ES-I3 (cell line): ENCODE measurements at regions not wholly inside any gene's neighbourhood (a gene's known extent, or its start where the extent isn't known, plus 50 kb on each side); places are given as distances from the start of the nearest gene placed in this dataset.
"Not testable (repeated sequence)": the region's sequence is repeated elsewhere in the genome, so short reads cannot be mapped to it uniquely, and the experiment has no call there.

Experiments
- H3K36me3 ChIP-seq: 2 replicates; pipeline ENCODE4 v1.6.1; 2013; ENCODE audit warnings: mild to moderate bottlenecking, low read length, control low read depth, moderate library complexity; ENCODE audit not compliant: insufficient read depth
- H3K4me1 ChIP-seq: 2 replicates; pipeline ENCODE4 v1.6.1; 2013; ENCODE audit warnings: mild to moderate bottlenecking, control low read depth, low read length; ENCODE audit not compliant: insufficient read depth
- H3K9ac ChIP-seq: 2 replicates; pipeline ENCODE4 v1.6.1; 2013; ENCODE audit warnings: low read depth, mild to moderate bottlenecking, low read length, moderate library complexity
- H3K9me3 ChIP-seq: 2 replicates; pipeline ENCODE4 v1.6.1; 2013; ENCODE audit warnings: mild to moderate bottlenecking, low read length, moderate library complexity; ENCODE audit not compliant: control insufficient read depth, insufficient read depth

- no peak overlapping the region for H3K9ac ChIP-seq
- H3K36me3 ChIP-seq = no peaks in the 10 kb centered on the region
- H3K4me1 ChIP-seq = peaks cover 38% of the 10 kb centered on the region
- no peaks in the 10 kb centered on the region for H3K9me3 ChIP-seq
Measured at GRCh38 chr15:35181538-35181937, 96.4 kb upstream of the NANOGP8 start.

GRCh38 chr15:35179739-35180138, 94.6 kb upstream of the NANOGP8 start:
- Histone ChIP-seq H3K36me3 (no peaks in the 10 kb centered on the region), H3K4me1 (peaks cover 25% of the 10 kb centered on the region), H3K9ac (no peak overlapping the region), H3K9me3 (no peaks in the 10 kb centered on the region)

- not testable (repeated sequence) for H3K9ac ChIP-seq, H3K9me3 ChIP-seq, H3K4me1 ChIP-seq, H3K36me3 ChIP-seq
Measured at GRCh38 chr15:35178186-35178585, 93.1 kb upstream of the NANOGP8 start.

GRCh38 chr15:35174948-35175347, 89.9 kb upstream of the NANOGP8 start:
- H3K9me3 ChIP-seq = no peaks in the 10 kb centered on the region
- H3K36me3 ChIP-seq = no peaks in the 10 kb centered on the region
- no peak overlapping the region for H3K9ac ChIP-seq
- H3K4me1 ChIP-seq = peaks cover 3% of the 10 kb centered on the region; the same call in 1 of the 2 replicates

DNA sequence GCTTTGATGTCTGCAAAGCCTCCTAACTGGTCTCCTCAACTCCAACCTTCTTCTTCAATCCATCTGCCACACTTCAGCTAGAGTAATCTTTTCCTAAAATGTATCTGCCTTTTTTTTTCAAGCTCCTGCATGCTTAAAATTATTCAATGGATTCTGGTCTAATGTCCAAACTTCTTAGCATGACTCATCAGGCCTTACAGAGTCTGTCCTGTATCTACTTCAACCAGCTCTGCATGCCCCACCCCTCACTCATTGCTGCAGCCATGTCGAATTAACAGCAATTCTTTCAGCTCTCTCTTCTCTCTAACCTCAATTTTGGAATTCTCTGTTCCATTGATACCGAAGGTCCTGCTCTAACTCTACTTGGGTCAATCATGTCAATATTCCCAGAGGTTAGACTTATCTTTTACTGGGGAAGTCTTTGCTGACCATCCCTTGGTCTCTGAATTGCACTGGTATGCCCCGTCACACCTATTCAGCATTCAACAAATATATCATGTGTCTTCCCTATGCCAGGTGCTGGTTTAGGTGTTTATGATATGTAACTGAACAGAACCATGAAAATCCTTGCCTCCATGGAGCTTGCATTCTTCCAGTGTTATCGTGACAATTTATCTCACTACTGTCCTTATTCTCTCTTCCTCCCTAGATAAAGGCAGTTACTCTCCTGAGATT, 88.5 kb upstream of the NANOGP8 start:
- peaks cover 3% of the 10 kb centered on the region; the same call in 1 of the 2 replicates for H3K4me1 ChIP-seq
- no peaks in the 10 kb centered on the region for H3K36me3 ChIP-seq
- H3K9ac ChIP-seq = no peak overlapping the region
- H3K9me3 ChIP-seq = no peaks in the 10 kb centered on the region

- peaks cover 11% of the 10 kb centered on the region; the same call in 1 of the 2 replicates for H3K4me1 ChIP-seq
- H3K9ac ChIP-seq = no peak overlapping the region
- no peaks in the 10 kb centered on the region for H3K36me3 ChIP-seq
- no peaks in the 10 kb centered on the region for H3K9me3 ChIP-seq
Measured at GRCh38 chr15:35170207-35170606, 85.1 kb upstream of the NANOGP8 start.

GRCh38 chr15:35168464-35168863, 83.4 kb upstream of the NANOGP8 start:
- no peaks in the 10 kb centered on the region for H3K9me3 ChIP-seq
- H3K36me3 ChIP-seq = no peaks in the 10 kb centered on the region
- no peak overlapping the region for H3K9ac ChIP-seq
- H3K4me1 ChIP-seq = peaks cover 11% of the 10 kb centered on the region; the same call in 1 of the 2 replicates

GRCh38 chr15:35167675-35168074, 82.6 kb upstream of the NANOGP8 start:
- Histone ChIP-seq H3K9me3 (no peaks in the 10 kb centered on the region), H3K9ac (no peak overlapping the region), H3K4me1 (peaks cover 11% of the 10 kb centered on the region; the same call in 1 of the 2 replicates), H3K36me3 (no peaks in the 10 kb centered on the region)

DNA sequence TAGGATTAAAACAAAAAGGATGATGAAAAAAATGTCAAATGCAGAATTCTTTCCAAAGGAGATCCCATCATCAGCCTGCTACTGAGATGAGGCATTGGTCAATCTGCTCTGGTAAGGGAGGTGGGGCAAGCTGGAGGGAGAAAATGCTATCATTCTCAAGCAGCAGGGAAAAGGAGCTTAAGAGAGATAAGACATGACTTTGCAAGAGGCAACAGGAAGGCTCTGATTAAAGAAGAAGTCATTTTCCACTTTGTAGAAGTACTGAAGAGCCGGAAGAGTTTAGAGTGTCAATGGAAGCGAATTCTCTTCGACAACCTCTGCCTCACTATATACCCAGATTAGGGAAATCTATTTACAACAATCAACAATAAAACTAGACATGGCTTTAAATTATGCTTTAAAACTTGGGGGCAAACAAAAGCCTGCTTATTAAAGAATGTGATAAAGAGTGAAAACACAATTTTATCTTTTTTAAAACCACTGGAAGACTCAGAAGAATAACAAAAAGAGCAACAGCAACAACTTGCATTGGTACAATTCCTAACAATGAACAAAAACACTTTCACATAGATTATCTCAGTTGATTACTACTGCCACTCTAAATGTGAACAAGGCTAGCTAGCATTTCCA, 81.8 kb upstream of the NANOGP8 start:
- H3K36me3 ChIP-seq = no peaks in the 10 kb centered on the region
- no peaks in the 10 kb centered on the region for H3K9me3 ChIP-seq
- peaks cover 11% of the 10 kb centered on the region; the same call in 1 of the 2 replicates for H3K4me1 ChIP-seq
- H3K9ac ChIP-seq = no peak overlapping the region

- no peak overlapping the region for H3K9ac ChIP-seq
- H3K9me3 ChIP-seq = no peaks in the 10 kb centered on the region
- no peaks in the 10 kb centered on the region for H3K36me3 ChIP-seq
- 0 out of 2 replicates have a peak, but pooled peaks cover 8% of the 10 kb centered on the region for H3K4me1 ChIP-seq
Measured at GRCh38 chr15:35161694-35162093, 76.6 kb upstream of the NANOGP8 start.

- H3K36me3 ChIP-seq = no peaks in the 10 kb centered on the region
- H3K9ac ChIP-seq = no peak overlapping the region
- H3K4me1 ChIP-seq = no peaks in the 10 kb centered on the region
- H3K9me3 ChIP-seq = no peaks in the 10 kb centered on the region
Measured at GRCh38 chr15:35159170-35159569, 74.1 kb upstream of the NANOGP8 start.

DNA sequence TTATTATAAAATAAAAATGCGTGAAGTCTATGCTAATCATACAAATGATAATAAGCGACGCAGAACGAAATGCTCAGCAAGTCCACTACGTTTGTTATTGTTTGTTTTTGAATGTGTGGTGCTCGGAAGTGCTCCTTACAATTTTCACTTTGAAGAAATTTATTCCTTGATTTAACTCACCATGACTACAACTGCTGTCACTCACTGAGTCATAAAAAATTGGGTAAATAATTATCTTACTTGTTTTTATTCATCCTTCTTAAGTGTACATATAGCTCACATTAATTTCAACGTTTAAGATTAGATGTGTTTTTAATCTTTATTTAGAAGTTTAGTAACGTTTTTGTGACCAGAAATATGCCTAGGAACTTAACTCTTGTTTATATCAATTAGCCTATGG, 66.7 kb upstream of the NANOGP8 start:
- H3K4me1 ChIP-seq = no peaks in the 10 kb centered on the region
- H3K36me3 ChIP-seq = no peaks in the 10 kb centered on the region
- H3K9ac ChIP-seq = no peak overlapping the region
- no peaks in the 10 kb centered on the region for H3K9me3 ChIP-seq

DNA sequence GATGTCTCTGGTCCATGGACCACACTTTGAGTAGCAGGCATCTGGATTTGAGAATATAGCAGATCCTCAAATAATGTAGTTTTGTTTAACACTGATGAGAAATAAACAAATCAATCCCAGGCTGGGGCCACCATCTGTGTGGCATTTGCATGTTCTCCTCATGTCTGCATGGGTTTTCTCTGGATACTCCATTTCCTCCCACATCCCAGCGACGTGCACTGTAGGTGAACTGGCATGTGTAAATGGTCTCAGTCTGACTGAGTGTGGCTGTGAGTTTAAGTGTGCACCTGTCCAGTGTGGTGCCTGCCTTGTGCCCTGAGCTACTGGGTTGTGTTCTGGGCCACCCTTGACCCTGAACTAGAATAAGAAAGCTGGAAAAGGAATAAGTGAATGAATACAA, 66.3 kb upstream of the NANOGP8 start:
- Histone ChIP-seq H3K9ac (no peak overlapping the region), H3K4me1 (no peaks in the 10 kb centered on the region), H3K9me3 (no peaks in the 10 kb centered on the region), H3K36me3 (no peaks in the 10 kb centered on the region)

- no peak overlapping the region for H3K9ac ChIP-seq
- no peaks in the 10 kb centered on the region for H3K9me3 ChIP-seq
- H3K36me3 ChIP-seq = no peaks in the 10 kb centered on the region
- no peaks in the 10 kb centered on the region for H3K4me1 ChIP-seq
Measured at GRCh38 chr15:35150361-35150760, 65.3 kb upstream of the NANOGP8 start.

DNA sequence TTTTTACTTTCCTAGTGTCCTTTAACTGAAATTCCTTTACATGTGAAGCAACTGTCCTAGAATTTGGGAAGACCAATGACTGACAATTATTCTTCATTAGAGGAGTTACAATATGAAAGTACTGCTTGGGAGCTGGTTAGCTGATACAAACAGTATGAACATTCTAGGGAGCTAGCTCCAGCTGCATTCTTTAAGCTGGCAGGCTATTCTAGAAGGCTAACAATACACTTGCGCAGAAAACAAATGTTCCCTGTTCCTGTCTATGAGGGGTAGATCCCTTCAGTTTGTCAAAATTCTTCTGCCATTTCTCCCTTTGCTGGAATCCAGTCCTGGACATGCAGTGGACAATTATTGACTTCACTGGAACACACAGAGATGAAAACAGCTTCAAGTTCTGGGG, 60.2 kb upstream of the NANOGP8 start:
- Histone ChIP-seq H3K36me3 (no peaks in the 10 kb centered on the region), H3K4me1 (no peaks in the 10 kb centered on the region), H3K9ac (no peak overlapping the region), H3K9me3 (no peaks in the 10 kb centered on the region)
